Lower leg skin (tissue), 3 donors: ENCODE measurements at regions not wholly inside any gene's neighbourhood (a gene's known extent, or its start where the extent isn't known, plus 50 kb on each side); places are given as distances from the start of the nearest gene placed in this dataset.

Experiments
- POLR2A ChIP-seq, 2 donors: fragments of 450-650 bp; IDR thresholded peaks; one replicate each; pipeline ENCODE4 v1.6.1; 2016 to 2017; ENCODE audit warnings: antibody characterized with exemption in 2 of 2, mild to moderate bottlenecking in 1 of 2, moderate library complexity in 1 of 2
- TF ChIP-seq, protein P1 (sequence below), 3 donors: fragments of 450-650 bp; IDR thresholded peaks; one replicate each; pipeline ENCODE4 v1.5.1; 2016; ENCODE audit warnings: antibody characterized with exemption in 3 of 3, mild to moderate bottlenecking in 3 of 3, moderate library complexity in 2 of 3

DNA sequence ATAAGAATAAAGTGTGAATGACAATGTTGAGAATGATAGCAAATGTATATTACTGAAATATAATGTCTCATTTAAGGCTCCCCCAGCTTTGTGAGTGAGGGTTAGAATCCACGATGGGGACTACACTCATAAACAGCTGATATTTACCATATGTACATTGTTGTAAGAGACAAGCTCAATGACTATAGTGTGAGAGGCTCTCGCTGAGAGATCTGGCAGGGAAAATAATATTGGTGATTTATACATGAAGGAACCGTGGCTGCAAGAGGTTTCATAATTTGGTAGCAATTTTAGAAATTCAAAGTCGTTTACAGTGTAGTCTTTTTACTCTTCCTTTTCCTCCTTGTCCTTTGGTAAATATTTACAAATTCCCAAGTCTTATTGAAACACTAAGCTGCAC, 342.2 kb upstream of the AKR1E2 start:
- no peak for TF ChIP-seq POLR2A (IDR thresholded peaks at IDR 0.05)
- TF ChIP-seq, protein P1, sequence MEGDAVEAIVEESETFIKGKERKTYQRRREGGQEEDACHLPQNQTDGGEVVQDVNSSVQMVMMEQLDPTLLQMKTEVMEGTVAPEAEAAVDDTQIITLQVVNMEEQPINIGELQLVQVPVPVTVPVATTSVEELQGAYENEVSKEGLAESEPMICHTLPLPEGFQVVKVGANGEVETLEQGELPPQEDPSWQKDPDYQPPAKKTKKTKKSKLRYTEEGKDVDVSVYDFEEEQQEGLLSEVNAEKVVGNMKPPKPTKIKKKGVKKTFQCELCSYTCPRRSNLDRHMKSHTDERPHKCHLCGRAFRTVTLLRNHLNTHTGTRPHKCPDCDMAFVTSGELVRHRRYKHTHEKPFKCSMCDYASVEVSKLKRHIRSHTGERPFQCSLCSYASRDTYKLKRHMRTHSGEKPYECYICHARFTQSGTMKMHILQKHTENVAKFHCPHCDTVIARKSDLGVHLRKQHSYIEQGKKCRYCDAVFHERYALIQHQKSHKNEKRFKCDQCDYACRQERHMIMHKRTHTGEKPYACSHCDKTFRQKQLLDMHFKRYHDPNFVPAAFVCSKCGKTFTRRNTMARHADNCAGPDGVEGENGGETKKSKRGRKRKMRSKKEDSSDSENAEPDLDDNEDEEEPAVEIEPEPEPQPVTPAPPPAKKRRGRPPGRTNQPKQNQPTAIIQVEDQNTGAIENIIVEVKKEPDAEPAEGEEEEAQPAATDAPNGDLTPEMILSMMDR (IDR thresholded peaks at IDR 0.05): no peak
